GM04503 (cell line): ENCODE measurements at regions not wholly inside any gene's neighbourhood (a gene's known extent, or its start where the extent isn't known, plus 50 kb on each side); places are given as distances from the start of the nearest gene placed in this dataset.
"Not testable (repeated sequence)": the region's sequence is repeated elsewhere in the genome, so short reads cannot be mapped to it uniquely, and the experiment has no call there.

Experiments used
- DNase-seq: peaks from one replicate; pipeline ENCODE4 v3.0.0-alpha.2; 2012; ENCODE audit warnings: low read depth

DNA sequence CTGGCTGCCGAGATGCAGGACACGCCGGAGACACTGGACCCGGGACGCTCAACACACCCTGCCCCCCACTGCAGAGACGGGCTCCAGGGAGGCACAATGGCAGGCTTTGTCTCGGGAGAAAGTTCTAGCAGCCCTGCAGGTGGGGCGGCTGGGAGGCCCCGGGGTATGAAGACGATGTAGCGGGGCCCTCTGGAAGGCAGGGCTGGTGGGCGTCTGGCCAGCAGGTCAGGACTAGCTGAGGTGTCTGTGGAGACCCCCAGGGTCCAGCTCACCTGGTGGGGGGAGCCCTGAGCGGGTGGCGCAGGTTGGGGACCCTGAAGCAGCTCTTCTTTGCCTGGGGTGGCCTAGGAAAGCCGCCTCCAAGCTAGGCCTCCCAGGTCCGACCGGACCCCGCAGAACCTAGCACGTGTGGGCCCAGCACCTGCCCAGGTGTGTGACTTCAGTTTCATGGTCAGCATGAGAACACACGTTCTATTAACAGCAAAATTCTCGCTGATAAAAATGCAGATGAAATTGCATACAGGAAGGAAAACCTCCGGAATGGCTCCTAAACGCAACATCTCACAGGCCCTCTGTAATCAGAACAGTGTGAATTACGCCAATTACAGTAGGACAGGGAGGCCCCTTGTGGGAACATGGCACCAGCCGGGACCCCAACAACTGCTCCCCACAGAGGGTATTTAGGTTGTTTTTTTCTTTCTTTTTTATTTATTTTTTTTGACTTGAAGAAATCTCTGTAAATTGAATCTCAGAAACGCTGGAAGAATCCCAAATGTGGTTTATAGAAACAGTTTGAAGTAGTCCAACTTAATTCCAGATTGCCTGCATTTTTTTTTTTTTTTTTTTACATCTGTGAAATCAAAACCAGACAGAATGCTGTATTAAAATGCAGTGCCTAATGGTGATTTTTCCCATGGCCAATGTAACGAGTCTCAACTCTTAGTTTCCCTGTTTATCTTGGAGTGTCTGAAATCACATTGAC lies 195.6 kb upstream of the ZNF469 start:
- DNase-seq: not testable (repeated sequence)

GRCh38 chr16:88188171-88188895 lies 194.4 kb upstream of the ZNF469 start:
- DNase-seq: not testable (repeated sequence)

DNA sequence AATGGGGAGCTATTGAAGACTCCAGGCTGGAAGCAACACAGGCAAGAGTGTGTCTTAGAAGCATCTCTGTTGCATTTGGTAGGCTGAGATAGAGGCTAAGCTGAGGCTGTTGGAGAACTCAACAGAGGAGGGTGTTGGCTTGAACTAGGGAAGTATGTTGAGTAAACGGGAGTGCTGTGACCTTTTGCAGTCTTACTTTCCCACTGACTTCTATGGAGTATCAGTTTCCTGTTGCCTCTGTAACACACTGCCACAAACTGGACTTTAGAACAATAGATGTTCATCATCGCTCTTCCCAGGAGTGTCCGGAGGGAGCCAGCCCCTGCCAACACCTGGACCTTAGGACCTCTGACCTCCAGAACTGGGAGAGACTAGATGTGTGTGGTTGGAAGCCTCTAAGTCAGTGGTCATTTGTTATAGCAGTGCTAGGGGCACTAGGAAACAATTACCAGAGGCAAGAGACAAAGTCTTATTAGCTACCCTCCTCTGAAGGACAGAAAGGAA lies 192.1 kb upstream of the ZNF469 start:
- DNase-seq: not testable (repeated sequence)

GRCh38 chr16:88191168-88191567 lies 191.6 kb upstream of the ZNF469 start:
- DNase-seq: not testable (repeated sequence)

DNA sequence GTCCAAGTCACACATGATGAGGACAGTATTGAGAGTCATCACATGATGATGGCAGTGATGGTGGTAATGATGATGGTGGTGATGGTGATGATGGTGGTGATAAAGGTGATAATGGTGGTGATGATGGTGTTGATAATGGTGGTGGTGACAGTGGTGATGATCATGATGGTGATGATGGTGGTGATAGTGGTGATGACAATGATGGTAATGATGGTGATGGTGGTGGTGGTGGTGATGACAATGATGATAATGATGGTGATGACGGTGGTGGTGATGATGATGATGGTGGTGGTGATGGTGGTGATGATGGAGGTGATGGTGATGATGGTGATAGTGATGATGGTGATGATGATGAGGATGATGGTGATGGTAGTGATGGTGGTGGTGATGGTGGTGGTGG lies 190.2 kb upstream of the ZNF469 start:
- DNase-seq: no peak

GRCh38 chr16:88193706-88194396 lies 188.9 kb upstream of the ZNF469 start:
- not testable (repeated sequence) for DNase-seq

- no peak for DNase-seq
These were observed 188.1 kb upstream of the ZNF469 start for GRCh38 chr16:88194397-88195268.

GRCh38 chr16:88195269-88195705 lies 187.5 kb upstream of the ZNF469 start:
- DNase-seq: no peak

GRCh38 chr16:88195911-88196465 lies 186.8 kb upstream of the ZNF469 start:
- DNase-seq: no peak

DNA sequence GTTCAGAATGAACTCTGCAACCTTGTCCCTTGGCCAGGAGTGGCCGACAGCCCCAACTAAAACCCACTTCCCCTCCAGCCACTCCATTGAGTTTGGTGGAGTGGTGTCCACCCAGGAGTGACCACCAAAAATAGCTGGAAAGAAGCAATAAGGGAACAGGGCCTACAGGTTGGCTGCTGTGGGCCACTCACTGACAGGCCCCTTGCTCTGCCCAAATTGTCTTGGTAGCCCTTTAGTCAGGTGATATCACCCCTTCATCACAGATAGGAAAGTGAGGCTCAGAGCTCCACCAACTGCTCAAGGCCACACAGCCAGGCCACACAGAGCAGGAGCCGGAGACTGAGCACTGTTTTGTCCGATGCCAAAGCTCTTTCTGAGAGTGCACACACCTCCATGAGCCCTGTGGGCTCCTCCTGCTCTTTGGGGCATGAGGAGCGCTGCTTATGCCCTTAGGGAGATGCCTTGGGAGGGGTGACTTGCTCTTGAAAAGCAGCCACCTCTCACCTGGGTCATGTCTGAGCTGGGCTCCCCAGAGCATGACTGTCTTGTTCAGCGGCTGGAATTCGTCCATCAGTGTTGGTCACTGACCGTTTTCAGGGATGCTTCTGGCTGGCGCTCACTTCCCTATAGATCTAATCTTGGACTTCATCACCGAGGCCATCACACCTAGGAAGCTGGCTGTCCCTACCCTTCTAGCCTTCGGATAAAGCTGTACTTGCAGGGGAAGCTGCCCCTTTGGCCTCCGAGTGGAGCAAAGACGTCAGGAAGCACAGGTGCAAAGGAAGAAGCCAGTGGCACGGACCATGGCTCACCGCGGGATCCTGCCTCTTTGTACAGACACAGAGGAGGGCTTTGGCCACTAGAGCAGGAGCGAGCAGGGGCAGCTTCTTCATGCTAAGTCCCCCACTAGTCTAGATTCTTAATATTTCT lies 186.0 kb upstream of the ZNF469 start:
- DNase-seq: no peak

DNA sequence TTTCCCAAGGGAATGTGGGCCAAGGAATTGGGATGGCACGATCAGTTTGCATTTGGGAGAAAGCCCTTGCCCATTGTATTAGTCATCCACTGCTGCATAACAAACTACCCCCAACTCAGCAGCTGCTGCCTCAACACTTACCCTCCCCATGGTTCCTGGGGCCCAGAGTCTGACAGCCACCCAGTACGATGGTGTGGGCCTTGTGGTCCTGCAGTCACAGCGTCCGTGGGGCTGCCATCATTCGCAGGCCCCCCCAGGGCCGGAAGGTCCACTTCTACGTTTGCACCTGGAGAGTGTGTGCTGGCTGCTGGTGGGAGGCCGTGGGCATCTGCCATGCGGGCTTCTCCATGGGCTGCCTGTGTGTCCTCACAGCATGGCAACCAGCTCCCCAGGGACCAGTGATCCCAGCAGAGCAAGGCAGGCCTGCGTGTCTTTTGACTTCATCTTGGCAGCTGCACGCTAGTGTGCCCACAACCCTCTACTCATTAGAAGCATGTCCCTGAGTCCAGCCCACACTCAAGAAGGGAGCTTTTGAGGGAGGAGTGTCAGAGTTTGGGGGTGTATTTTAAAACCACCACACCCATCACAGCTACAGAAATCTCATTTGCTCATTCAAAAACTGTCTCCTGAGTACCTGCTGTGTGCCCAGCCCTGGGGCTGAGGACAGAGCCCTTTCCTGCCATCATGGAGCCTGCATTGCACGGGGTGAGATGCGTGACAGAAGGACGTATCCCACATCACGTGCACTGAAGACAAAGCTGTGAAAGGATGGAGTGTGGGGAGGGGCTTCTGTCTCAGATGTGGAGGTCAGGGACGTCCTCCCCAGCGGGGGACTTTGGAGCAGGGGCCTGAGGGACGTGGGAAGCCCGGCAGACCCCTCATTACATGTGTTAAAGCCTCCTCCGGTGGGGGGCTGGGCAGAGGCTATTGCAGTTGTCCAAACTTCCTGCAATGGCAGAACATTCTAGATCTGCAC lies 185.0 kb upstream of the ZNF469 start:
- DNase-seq: no peak

DNA sequence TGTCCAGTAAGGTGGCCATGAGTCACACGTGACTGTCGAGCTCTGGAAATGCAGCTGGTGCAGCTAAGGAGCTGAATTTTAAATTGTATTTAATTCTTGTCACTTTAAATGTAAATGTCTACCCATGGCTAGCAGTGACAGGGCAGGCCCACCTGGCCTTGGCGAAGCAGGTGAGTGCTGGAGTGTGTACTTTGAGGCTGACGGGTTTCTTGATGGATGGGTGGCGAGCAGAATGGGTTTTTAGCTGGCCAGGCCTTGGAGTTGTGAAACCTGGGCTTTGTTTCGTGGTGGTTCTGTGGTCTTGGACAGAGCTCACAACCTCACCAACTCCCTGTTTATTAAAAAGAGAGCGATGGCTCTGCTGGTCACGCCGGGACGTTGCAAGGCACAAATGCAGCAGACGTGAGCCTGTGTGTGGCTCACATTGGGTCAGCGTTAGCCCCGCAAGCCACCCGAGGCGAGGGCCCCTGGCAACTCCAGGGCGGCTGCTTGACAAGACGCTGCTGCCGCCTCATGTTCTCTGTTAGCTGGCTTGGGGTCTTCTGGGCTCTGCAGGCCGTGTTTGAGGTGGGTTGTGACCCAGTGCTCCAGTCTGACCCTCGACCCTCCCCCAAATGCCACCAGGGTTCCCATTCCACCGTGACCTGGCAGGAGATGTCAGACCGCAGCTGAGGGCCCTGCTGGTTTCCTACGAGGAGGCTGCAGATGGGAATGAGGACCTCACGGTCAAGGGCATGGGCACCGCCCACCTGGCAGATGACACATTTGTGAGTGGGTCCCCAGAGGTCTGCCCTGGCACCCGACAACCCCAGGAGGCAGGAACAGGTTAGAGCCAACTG lies 184.1 kb upstream of the ZNF469 start:
- DNase-seq: not testable (repeated sequence)

- not testable (repeated sequence) for DNase-seq
These were observed 183.2 kb upstream of the ZNF469 start for GRCh38 chr16:88199296-88200153.

DNA sequence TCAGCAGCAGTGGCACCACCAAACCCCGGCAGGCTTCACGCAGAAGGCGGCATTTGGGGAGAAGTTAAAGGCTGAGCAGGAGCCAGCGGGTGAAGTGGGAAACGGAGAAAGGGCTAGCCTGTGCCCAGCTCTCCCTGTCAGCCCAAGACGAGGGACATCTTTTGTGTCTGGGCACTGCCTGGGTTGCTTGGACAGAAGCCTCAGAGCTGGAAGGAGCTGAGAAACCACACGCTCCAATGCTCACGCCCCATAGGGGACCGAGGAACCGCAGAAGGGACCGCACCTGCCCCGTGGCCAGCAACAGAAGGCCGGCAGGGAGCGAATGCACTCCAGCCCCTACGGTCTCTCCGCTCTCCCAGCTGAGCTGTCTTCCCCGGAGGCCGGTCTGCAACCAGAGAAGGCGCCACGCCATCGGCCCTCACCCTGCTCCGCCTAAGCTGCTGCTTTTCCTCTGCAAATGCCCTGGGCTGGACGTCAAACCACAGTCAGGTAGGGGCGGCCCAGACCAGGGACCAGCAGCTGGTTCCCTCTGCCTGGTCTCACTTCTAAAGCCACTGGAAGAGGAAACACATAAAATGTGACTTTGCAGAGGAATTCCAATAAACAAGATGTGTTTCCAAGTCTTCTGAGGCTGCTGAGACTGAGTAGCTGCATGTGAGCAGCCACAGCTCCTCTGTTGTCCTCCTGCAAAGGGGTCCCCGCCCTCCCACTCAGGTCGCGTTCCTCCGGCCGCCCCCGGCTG lies 182.4 kb upstream of the ZNF469 start:
- not testable (repeated sequence) for DNase-seq

DNA sequence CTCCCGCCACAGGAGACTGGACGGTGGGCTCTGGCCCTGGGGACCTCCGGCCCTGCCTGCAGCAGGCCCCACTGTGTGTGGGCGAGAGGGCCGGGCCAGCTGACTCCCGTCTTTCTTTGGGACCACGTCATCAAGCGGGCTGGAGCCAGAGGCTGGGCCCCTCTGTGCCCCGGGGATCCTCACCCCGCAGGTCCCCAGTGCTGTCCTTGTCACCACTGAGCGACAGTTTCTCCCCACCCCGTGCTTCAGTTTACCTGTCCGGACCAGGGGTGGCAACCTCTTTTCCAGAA lies 181.9 kb upstream of the ZNF469 start:
- DNase-seq: no peak

GRCh38 chr16:88201611-88202010 lies 181.1 kb upstream of the ZNF469 start:
- not testable (repeated sequence) for DNase-seq
